ENCODE measurements at regions not wholly inside any gene's neighbourhood (a gene's known extent, or its start where the extent isn't known, plus 50 kb on each side); places are given as distances from the start of the nearest gene placed in this dataset.
"Not testable (repeated sequence)": the region's sequence is repeated elsewhere in the genome, so short reads cannot be mapped to it uniquely, and the experiment has no call there.

GRCh38 chr3:25844891-25845290 lies 55.0 kb downstream of the OXSM start:
- WGBS (ENCODE audit: insufficient coverage, insufficient read length): no CpG with 5 or more reads among the region's 1 CpG
- H3K36me3 ChIP-seq (ENCODE audit: control insufficient read depth, insufficient read depth, low read length): no peaks in the 10 kb centered on the region

GRCh38 chr3:25846282-25846681 lies 56.4 kb downstream of the OXSM start:
- WGBS (ENCODE audit: insufficient coverage, insufficient read length): no CpG with 5 or more reads among the region's 1 CpG
- H3K27me3 ChIP-seq (ENCODE audit: control insufficient read depth, insufficient read depth, low read length): no peaks in the 10 kb centered on the region
- no peak overlapping the region for H3K4me3 ChIP-seq (ENCODE audit: low read length)
- no peak for DNase-seq (ENCODE audit: low read depth, low spot score)
- no peak overlapping the region for H3K27ac ChIP-seq (ENCODE audit: low read length)
- no peaks in the 10 kb centered on the region for H3K9me3 ChIP-seq (ENCODE audit: control insufficient read depth, insufficient read depth, low read length)
- H3K36me3 ChIP-seq (ENCODE audit: control insufficient read depth, insufficient read depth, low read length): no peaks in the 10 kb centered on the region
- no peaks in the 10 kb centered on the region for H3K4me1 ChIP-seq (ENCODE audit: control insufficient read depth, insufficient read depth, low read length)

More at GRCh38 chr3:25844891-25845290, 55.0 kb downstream of the OXSM start:
- H3K9me3 ChIP-seq (ENCODE audit: control insufficient read depth, insufficient read depth, low read length): no peaks in the 10 kb centered on the region
- H3K4me3 ChIP-seq (ENCODE audit: low read length): no peak overlapping the region
- no peaks in the 10 kb centered on the region for H3K27me3 ChIP-seq (ENCODE audit: control insufficient read depth, insufficient read depth, low read length)
- no peak for DNase-seq (ENCODE audit: low read depth, low spot score)
- H3K4me1 ChIP-seq (ENCODE audit: control insufficient read depth, insufficient read depth, low read length): no peaks in the 10 kb centered on the region
- H3K27ac ChIP-seq (ENCODE audit: low read length): no peak overlapping the region

GRCh38 chr3:25849091-25849490 lies 59.2 kb downstream of the OXSM start:
- no CpG with 5 or more reads among the region's 6 CpGs for WGBS (ENCODE audit: insufficient coverage, insufficient read length)
- no peak overlapping the region for H3K27ac ChIP-seq (ENCODE audit: low read length)
- no peaks in the 10 kb centered on the region for H3K27me3 ChIP-seq (ENCODE audit: control insufficient read depth, insufficient read depth, low read length)
- no peak overlapping the region for H3K4me3 ChIP-seq (ENCODE audit: low read length)
- no peaks in the 10 kb centered on the region for H3K9me3 ChIP-seq (ENCODE audit: control insufficient read depth, insufficient read depth, low read length)
- DNase-seq (ENCODE audit: low read depth, low spot score): no peak
- no peaks in the 10 kb centered on the region for H3K36me3 ChIP-seq (ENCODE audit: control insufficient read depth, insufficient read depth, low read length)
- H3K4me1 ChIP-seq (ENCODE audit: control insufficient read depth, insufficient read depth, low read length): no peaks in the 10 kb centered on the region

GRCh38 chr3:25849641-25850385 lies 59.9 kb downstream of the OXSM start:
- no peaks in the 10 kb centered on the region for H3K27me3 ChIP-seq (ENCODE audit: control insufficient read depth, insufficient read depth, low read length)
- no peak overlapping the region for H3K4me3 ChIP-seq (ENCODE audit: low read length)
- H3K4me1 ChIP-seq (ENCODE audit: control insufficient read depth, insufficient read depth, low read length): no peaks in the 10 kb centered on the region
- no peaks in the 10 kb centered on the region for H3K36me3 ChIP-seq (ENCODE audit: control insufficient read depth, insufficient read depth, low read length)
- DNase-seq (ENCODE audit: low read depth, low spot score): no peak
- H3K9me3 ChIP-seq (ENCODE audit: control insufficient read depth, insufficient read depth, low read length): no peaks in the 10 kb centered on the region
- no peak overlapping the region for H3K27ac ChIP-seq (ENCODE audit: low read length)
- no CpG with 5 or more reads among the region's 7 CpGs for WGBS (ENCODE audit: insufficient coverage, insufficient read length)

- not testable (repeated sequence) for H3K4me1 ChIP-seq (ENCODE audit: control insufficient read depth, insufficient read depth, low read length); H3K27ac ChIP-seq (ENCODE audit: low read length); DNase-seq (ENCODE audit: low read depth, low spot score); H3K9me3 ChIP-seq (ENCODE audit: control insufficient read depth, insufficient read depth, low read length); H3K27me3 ChIP-seq (ENCODE audit: control insufficient read depth, insufficient read depth, low read length); H3K4me3 ChIP-seq (ENCODE audit: low read length); H3K36me3 ChIP-seq (ENCODE audit: control insufficient read depth, insufficient read depth, low read length)
- no CpG with 5 or more reads among the region's 21 CpGs for WGBS (ENCODE audit: insufficient coverage, insufficient read length)
Observed at GRCh38 chr3:25851693-25852259, 61.9 kb downstream of the OXSM start.

GRCh38 chr3:25854214-25854613 lies 64.3 kb downstream of the OXSM start:
- WGBS (ENCODE audit: insufficient coverage, insufficient read length): no CpG with 5 or more reads among the region's 1 CpG
- Histone ChIP-seq H3K4me3 (ENCODE audit: low read length) (no peak overlapping the region), H3K4me1 (ENCODE audit: control insufficient read depth, insufficient read depth, low read length) (no peaks in the 10 kb centered on the region; the same call in 1 of the 2 replicates), H3K9me3 (ENCODE audit: control insufficient read depth, insufficient read depth, low read length) (no peaks in the 10 kb centered on the region), H3K36me3 (ENCODE audit: control insufficient read depth, insufficient read depth, low read length) (no peaks in the 10 kb centered on the region), H3K27ac (ENCODE audit: low read length) (no peak overlapping the region), H3K27me3 (ENCODE audit: control insufficient read depth, insufficient read depth, low read length) (no peaks in the 10 kb centered on the region)
- DNase-seq (ENCODE audit: low read depth, low spot score): no peak

GRCh38 chr3:25854635-25855034 lies 64.7 kb downstream of the OXSM start:
- DNase-seq (ENCODE audit: low read depth, low spot score): no peak
- no peak overlapping the region for H3K27ac ChIP-seq (ENCODE audit: low read length)

GRCh38 chr3:25855266-25855784 lies 65.4 kb downstream of the OXSM start:
- Histone ChIP-seq H3K36me3 (ENCODE audit: control insufficient read depth, insufficient read depth, low read length) (no peaks in the 10 kb centered on the region), H3K27ac (ENCODE audit: low read length) (no peak overlapping the region), H3K9me3 (ENCODE audit: control insufficient read depth, insufficient read depth, low read length) (no peaks in the 10 kb centered on the region), H3K4me3 (ENCODE audit: low read length) (no peak overlapping the region), H3K27me3 (ENCODE audit: control insufficient read depth, insufficient read depth, low read length) (no peaks in the 10 kb centered on the region), H3K4me1 (ENCODE audit: control insufficient read depth, insufficient read depth, low read length) (no peaks in the 10 kb centered on the region; the same call in 1 of the 2 replicates)
- no peak for DNase-seq (ENCODE audit: low read depth, low spot score)
- WGBS (ENCODE audit: insufficient coverage, insufficient read length): no CpG with 5 or more reads among the region's 1 CpG

More at GRCh38 chr3:25854635-25855034, 64.7 kb downstream of the OXSM start:
- H3K36me3 ChIP-seq (ENCODE audit: control insufficient read depth, insufficient read depth, low read length): no peaks in the 10 kb centered on the region
- H3K9me3 ChIP-seq (ENCODE audit: control insufficient read depth, insufficient read depth, low read length): no peaks in the 10 kb centered on the region
- no peaks in the 10 kb centered on the region for H3K27me3 ChIP-seq (ENCODE audit: control insufficient read depth, insufficient read depth, low read length)
- no CpG with 5 or more reads among the region's 3 CpGs for WGBS (ENCODE audit: insufficient coverage, insufficient read length)
- H3K4me3 ChIP-seq (ENCODE audit: low read length): no peak overlapping the region
- no peaks in the 10 kb centered on the region; the same call in 1 of the 2 replicates for H3K4me1 ChIP-seq (ENCODE audit: control insufficient read depth, insufficient read depth, low read length)

- WGBS (ENCODE audit: insufficient coverage, insufficient read length): no CpG with 5 or more reads among the region's 3 CpGs
Observed at GRCh38 chr3:25856902-25857518, 67.1 kb downstream of the OXSM start.

GRCh38 chr3:25861566-25861965 lies 71.7 kb downstream of the OXSM start:
- H3K27ac ChIP-seq (ENCODE audit: low read length): no peak overlapping the region
- WGBS (ENCODE audit: insufficient coverage, insufficient read length): no CpG with 5 or more reads among the region's 1 CpG
- DNase-seq (ENCODE audit: low read depth, low spot score): no peak

More at GRCh38 chr3:25856902-25857518, 67.1 kb downstream of the OXSM start:
- no peaks in the 10 kb centered on the region; the same call in 1 of the 2 replicates for H3K4me1 ChIP-seq (ENCODE audit: control insufficient read depth, insufficient read depth, low read length)
- no peaks in the 10 kb centered on the region for H3K9me3 ChIP-seq (ENCODE audit: control insufficient read depth, insufficient read depth, low read length)
- no peak overlapping the region for H3K4me3 ChIP-seq (ENCODE audit: low read length)
- no peaks in the 10 kb centered on the region for H3K36me3 ChIP-seq (ENCODE audit: control insufficient read depth, insufficient read depth, low read length)
- DNase-seq (ENCODE audit: low read depth, low spot score): no peak
- no peak overlapping the region for H3K27ac ChIP-seq (ENCODE audit: low read length)
- H3K27me3 ChIP-seq (ENCODE audit: control insufficient read depth, insufficient read depth, low read length): no peaks in the 10 kb centered on the region

More at GRCh38 chr3:25861566-25861965, 71.7 kb downstream of the OXSM start:
- no peaks in the 10 kb centered on the region for H3K9me3 ChIP-seq (ENCODE audit: control insufficient read depth, insufficient read depth, low read length)
- no peaks in the 10 kb centered on the region; the same call in 1 of the 2 replicates for H3K4me1 ChIP-seq (ENCODE audit: control insufficient read depth, insufficient read depth, low read length)
- H3K4me3 ChIP-seq (ENCODE audit: low read length): no peak overlapping the region
- H3K27me3 ChIP-seq (ENCODE audit: control insufficient read depth, insufficient read depth, low read length): no peaks in the 10 kb centered on the region
- H3K36me3 ChIP-seq (ENCODE audit: control insufficient read depth, insufficient read depth, low read length): no peaks in the 10 kb centered on the region
